GM19397 (cell line): ENCODE measurements at regions not wholly inside any gene's neighbourhood (a gene's known extent, or its start where the extent isn't known, plus 50 kb on each side); places are given as distances from the start of the nearest gene placed in this dataset.
"Not testable (repeated sequence)": the region's sequence is repeated elsewhere in the genome, so short reads cannot be mapped to it uniquely, and the experiment has no call there.

Source experiments
- ATAC-seq: cut with Tn5 transposase; IDR thresholded peaks from one replicate; pipeline ENCODE4 v1.9.1; 2021; ENCODE audit warnings: mild to moderate bottlenecking, moderate library complexity; ENCODE audit not compliant: unreplicated experiment

DNA sequence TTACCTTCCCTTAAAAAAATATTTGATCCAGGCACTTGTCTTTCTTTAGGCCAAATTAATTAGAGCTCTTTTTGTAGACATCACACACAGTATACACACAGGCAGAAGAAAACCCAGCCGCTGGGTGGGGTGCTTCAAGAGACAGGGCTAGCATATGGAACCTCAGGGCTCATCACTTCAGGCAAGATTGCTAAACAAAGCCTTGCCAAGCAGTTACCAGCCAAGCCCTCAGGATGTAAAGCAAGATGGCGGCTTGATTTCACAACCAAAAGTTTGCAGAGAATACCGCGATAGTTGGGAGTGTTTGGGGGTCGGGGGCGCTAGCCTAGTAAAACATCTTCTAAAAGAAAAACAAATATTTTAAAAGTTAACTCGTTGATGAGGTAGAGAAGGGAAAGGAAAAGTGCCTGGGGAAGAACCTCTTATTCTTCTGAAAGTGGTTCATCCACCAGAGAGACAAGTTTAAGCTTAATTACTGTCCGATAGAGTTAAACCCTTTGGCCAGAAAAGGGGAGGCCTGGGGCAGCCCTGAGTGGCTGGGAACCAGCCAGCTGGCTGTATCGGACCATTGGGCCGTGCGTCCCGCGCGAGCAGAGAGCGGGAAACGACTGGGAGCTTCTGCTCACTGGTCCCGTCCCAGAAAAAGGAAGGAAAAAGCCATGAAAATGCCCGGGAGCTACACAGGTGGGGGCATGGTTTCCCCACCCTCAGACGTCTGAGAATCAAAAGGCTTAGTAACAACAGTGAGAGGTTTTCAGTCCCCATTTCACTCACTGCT lies 254.9 kb upstream of the PCDH20 start:
- no peak for ATAC-seq

DNA sequence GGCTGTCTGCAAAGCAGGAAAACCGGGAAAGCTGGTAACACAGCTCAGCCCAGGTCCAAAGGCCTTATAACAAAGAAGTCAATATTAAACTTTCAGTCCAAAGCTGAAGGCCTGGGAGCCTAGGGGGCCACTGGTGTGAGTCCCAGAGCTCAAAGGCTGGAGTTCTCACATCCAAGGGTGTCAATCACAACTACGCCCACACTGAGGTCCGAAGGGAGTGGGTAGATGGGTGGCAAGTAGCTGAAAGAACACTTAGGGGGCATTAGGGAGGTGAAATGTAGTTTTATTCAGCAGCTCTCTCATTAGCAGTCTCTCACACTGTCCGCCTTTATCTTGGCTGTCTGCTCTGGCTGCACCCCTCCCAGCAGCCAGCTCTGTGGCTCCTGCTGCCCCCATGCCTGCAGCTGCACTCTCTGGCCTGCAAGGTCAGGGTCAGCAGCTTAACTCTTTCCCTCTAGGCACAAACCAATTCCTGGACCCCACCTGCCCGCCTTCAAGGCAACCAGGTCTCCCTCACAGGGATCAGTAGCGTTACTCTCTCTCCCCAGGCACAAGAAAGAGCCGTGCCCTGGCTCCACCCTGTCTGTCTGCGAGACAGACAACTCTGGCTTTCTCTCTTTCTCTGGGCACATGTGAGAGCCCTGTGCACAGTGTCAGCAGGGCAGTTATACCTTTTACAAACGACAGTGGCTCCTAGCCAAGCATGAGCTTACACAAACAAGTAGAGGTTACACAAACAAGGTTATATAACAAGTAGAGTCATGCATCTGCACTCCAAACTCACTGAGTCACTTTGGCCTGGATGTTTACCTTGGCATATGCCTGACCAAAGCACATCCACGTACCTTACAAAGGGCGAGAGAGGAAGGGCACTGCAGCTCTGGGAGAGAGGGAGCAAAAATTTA lies 249.4 kb upstream of the PCDH20 start:
- no peak for ATAC-seq

DNA sequence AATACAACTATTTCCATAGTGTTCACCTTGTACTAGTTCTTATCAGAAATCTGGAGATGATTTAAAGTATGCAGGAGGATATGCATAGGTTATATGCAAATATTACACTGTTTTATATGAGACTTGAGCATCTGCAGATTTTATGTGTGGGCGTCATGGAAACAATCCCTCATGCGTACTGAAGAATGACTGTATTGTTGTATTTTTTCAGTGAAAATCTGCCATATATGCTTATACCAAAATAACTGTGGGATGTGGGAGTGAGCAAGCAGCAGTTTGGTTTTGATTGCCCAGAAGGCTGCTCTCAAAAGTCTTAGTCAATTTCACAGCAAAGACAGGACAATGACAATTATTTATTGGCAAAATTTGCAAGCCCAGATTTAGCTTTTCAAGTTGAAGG lies 238.8 kb upstream of the PCDH20 start:
- no peak for ATAC-seq

DNA sequence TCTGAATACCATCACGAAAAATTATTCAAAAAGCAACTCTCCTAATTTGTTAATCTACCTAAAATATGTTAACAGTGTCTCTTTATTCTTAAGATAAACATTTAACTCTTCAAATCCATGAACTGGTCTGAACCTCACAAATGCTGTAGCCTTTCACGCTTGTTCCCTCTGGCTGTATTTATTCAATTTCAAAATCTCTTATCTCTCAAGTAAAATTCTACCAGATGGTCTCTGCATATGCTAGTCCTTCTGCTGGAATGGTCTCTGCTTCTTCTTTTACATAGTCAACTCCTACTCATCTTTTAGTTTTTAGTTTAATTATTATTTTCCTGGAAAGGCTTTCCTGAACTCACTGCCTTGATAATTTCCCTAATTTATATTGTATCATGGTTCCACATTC lies 232.9 kb upstream of the PCDH20 start:
- no peak for ATAC-seq

DNA sequence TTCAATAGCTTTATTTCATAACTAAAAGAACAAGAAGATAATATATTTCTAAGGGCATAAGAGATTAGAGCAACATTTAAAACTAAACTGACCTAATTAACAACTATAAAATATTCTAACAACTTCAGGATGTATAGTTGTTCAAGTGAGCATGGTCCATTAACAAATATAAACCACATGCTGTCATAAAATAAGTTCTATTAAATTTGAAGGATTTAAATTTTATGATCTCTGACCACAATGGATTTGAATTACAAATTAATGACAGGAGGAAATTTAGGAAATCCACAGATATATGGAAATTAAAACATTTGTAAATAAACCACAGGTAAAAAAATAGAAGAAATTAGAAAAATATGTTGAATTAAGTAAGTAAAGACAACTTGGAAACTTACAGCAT lies 196.5 kb upstream of the PCDH20 start:
- no peak for ATAC-seq

DNA sequence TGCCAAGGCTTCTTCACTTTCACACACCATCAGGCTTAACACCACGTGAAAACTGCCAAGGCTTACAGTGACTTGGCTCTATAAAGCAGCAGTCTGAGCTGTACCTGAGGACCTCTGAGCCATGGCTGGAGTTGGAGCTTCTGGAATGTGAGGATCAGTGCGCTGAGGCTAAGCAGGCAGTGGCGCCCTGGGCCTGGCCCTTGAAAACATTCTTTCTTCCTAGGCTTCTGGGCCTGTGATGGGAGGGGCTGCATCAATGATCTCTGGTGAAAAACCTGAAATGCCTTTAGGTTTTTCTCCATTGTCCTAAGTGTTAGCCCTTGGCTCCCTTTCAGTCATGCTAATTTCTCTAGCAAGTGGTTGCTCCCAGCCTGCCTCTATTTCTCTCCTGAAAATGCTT lies 192.5 kb upstream of the PCDH20 start:
- ATAC-seq = no peak

DNA sequence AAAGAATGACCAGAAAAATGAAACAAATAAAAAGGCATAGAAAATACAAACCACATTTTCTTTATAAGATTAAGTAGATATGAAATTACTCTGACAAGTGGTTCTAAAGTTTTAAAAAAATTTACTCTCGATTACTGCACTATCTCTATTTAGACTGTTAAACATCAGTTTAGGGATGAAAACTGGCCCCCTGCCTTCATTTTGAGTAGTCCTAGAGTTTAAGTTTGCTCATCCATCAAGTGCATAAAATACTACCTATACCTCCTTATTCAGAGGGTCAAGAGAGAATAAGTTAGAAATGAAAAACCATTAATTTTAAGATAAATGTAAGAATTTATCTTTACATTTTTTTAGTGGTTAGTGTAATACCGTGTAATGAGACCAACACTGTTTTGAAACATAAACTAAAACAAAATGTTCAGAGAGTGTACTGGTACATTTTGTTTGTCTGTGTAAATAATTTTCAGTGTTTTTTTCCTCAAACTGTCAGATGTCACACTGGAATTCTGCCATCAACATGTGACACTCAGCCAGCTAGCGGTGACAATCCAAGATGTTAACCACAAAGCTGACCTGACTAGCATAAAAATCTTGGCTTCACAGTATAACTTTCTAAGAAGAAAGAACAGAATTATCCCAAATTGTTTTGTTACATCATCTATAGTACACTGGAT lies 184.8 kb upstream of the PCDH20 start:
- no peak for ATAC-seq

DNA sequence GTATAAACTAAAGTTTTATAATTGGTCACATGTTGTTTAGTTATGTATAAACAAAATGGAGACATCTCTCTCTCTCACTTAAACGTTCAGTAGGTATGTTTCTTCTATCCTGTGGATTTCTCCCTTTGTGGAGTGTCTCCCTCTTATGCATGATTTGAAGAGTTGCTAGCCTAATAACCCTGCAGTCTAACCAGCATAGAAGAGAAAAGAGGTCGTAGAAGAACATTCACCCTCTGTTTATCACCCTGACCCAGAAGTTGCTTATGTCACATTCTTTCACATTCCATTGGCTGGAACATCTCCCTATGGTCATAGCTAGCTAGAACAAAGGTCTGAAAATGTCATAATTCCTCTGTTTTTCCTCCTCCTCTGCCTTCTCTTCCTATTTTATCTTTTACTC lies 176.8 kb upstream of the PCDH20 start:
- no peak for ATAC-seq

DNA sequence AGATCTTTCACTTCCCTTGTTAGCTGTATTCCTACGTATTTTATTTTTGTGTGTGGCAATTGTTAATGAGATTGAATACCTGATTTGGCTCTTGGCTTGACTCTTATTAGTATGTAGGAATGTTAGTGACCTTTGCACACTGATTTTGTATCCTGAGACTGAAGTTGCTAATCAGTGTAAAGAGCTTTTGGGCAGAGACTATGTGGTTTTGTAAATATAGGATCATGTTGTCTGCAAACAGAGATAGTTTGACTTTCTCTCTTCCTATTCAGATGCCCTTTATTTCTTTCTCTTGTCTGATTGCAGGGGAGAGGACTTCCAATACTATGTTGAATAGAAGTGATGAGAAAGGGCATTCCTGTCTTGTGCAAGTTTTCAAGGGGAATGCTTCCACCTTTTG lies 160.3 kb upstream of the PCDH20 start:
- no peak for ATAC-seq

DNA sequence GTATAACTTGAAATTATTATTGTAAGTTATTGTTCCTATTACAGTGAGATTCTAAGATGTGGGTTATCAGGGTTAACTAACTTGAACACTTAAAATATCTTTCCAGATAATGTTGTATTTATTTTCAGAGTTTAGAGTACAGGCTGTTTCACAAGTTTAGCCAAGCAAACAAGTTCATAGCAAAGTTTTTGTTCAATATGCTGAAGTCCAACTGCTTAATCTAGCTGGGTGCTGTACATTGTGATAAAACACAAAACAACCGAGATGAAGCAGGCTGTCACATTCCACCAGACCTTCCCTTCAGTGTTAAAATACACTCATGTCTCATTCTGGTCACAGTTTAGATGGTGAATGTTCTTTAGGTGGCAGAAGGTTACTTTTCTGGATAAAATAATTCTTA lies 148.0 kb upstream of the PCDH20 start:
- no peak for ATAC-seq

DNA sequence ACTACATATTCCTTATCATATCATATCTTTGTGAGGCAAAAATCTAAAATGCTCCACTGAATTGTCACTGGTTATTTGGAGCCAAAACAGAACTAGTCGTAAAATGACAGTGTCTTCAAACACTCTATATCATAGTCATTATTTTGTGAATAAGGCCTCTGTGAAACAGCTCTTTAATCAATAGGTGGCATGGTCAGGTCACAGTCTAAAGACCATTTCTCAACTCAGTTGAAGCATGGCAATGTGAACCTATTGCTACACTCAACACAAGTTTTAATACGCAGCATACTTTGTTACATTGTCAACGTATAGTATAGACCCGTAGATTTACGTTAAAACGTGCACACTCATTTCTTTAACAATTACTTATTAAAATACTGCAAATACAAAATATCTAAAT lies 131.3 kb upstream of the PCDH20 start:
- ATAC-seq = no peak

DNA sequence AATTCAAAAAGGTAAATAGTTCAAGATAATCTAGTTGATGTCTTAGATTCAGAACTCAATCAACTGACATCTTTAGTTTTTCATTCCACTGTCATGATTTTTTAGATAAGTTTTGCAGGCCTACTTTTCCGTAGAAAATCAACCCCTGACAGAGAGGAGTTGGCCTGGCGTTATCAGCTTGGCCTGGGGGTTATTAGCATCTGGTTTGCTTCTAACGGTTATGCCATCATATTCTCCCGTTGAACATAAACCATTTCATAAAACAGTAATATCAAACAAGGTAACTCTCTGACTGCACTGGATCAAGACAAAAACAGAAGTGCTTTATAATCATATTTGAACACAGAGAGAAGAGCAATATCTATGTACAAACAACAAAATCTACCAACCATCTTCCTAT lies 130.8 kb upstream of the PCDH20 start:
- ATAC-seq = no peak

DNA sequence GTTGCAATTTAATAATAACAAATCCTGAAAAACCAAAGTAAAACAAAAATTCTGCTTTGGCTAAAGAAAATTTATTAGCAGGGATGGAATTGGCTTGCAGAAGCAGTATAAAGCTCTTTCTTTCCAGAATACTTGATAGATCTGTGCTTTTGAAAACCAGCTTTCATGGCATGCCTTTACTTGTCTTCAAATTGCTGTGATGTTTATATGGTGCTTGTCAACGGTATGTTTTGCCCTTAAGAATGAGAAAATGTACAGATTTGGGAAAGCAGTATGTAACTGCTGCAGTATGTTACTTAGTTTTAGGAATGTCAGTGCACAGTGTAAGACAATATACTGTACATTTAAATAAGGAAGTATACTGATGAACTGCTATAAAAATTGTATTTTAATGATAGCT lies 120.8 kb upstream of the PCDH20 start:
- ATAC-seq = no peak

DNA sequence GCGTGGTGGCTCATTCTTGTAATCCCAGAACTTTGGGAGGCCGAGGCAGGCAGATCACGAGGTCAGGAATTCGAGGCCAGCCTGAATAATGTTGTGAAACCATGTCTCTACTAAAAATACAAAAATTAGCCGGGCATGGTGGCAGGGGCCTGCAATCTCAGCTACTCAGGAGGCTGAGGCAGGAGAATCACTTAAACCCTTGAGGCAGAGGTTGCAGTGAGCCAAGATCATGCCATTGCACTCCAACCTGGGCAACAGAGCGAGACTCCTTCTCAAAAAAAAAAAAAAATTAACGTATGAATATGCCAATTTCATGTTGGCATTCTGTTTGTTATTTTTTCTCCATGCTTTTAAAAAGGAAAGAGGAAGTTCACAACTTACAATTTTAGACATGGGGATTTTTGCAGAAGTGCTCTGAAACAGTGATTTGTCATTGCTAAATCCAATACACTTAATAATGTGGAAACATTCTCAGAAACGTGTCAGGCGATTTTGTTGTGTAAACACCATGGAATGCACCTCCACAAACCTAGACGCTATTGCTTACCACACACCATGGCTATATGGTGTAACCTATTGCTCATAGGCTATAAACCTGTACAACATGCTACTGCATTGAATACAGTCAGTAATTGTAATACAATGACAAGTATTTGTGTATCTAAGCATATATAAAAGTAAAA lies 115.9 kb upstream of the PCDH20 start:
- no peak for ATAC-seq

DNA sequence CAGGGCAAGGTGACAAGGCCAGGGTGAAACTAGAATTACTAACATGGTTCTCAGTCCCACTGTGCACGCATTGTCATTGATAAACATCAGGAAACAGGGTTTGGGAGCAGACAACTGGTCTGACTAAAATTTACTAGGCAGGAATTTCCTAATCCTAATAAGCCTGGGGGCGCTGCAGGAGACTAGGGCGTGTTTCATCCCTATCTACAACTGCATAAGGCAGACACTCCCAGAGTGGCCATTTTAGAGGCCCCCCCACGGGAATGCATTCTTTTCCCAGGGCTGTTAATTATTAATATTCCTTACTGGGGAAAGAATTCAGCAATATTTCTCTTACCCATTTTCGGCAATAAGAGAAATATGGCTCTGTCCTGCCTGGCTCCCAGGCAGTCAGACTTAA lies 103.6 kb upstream of the PCDH20 start:
- ATAC-seq = not testable (repeated sequence)

DNA sequence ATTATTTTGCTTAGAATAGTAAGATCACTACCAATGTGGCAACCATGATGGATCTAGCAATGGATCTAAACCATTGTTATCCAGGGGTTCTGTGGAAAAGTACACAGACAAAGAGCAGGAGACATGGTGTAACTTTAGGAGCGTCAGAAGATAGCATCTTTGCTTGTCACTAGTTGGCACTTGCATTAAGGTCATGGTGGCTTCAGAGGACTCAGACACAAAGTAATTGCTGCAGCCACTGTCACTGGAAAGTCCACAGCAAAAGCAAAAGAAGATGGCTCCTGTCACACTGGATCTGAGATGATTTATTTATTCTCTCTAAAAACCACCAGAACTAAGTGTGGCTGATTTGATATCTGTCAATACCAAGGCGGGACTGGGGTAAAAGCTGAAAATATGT lies 93.3 kb upstream of the PCDH20 start:
- ATAC-seq = no peak

DNA sequence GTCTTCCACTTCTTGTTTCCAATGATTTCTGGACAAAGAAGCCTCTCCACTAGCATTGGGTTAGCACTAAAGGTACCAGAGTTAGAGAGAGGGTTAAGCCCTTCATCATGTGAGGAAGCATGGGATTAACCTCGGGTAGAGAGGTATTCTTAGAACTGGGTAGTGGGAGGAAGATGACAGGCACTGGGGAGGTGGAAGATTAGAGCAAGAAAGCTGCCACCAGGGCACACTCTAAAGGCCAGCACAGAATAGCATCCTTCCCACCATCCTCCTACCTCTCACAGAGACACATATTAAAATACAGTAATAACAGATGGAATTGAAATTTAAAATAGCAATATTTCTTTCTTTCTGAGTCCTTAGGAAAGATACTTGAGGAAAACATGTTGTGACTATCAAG lies 84.5 kb upstream of the PCDH20 start:
- ATAC-seq = no peak

DNA sequence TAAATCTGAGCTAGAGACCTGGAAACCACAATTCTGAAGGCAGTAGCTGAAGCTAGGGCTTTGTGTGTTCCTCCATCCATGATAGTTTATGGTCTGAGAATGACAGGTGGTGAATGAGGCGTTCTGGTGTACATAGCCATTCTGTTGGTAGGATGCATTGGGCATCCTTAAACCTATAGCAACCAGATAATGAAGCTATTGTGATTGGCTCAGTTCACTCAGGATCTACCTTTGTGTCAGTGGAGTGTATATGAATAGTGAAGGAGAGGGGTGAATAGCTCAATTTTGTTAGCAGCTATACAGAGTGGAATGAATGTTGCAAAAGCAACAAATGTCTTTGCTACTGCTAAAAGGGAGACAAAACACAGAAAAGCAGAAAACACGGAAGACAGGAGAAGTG lies 80.0 kb upstream of the PCDH20 start:
- no peak for ATAC-seq

DNA sequence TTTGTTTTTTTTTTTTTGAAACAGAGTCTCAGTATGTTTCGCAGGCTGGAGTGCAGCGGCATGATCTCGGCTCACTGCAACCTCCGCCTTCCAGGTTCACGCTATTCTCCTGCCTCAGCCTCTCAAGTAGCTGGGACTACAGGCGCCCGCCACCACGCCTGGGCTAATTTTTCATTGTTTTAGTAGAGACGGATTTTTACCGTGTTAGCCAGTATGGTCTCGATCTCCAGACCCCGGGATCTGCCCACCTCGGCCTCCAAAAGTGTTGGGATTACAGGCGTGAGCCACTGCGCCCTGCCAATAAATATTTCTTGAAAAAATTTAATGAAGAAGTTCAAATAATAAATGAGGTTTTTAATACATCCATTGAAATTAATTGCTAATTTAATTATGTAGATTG lies 77.9 kb upstream of the PCDH20 start:
- ATAC-seq = not testable (repeated sequence)

DNA sequence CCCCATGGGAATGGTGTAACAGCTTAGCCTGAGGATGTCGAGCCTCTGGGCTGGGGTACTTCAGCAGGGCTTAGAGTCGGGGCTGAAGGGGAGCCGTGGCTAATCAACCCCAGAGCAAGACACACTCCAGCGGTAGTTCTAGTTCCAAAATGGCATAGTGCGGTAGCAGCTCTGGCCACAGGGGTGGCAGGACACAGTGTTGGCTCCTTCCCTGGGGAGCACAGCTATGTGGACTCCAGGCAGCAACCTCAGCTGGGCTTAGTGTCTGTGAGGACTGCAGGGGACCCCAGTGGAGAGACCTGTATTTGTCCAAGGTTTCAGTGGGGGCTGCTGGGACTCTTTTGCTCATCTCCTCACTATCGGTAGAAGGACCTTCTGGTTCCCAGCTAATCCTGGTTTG lies 70.8 kb upstream of the PCDH20 start:
- no peak for ATAC-seq

DNA sequence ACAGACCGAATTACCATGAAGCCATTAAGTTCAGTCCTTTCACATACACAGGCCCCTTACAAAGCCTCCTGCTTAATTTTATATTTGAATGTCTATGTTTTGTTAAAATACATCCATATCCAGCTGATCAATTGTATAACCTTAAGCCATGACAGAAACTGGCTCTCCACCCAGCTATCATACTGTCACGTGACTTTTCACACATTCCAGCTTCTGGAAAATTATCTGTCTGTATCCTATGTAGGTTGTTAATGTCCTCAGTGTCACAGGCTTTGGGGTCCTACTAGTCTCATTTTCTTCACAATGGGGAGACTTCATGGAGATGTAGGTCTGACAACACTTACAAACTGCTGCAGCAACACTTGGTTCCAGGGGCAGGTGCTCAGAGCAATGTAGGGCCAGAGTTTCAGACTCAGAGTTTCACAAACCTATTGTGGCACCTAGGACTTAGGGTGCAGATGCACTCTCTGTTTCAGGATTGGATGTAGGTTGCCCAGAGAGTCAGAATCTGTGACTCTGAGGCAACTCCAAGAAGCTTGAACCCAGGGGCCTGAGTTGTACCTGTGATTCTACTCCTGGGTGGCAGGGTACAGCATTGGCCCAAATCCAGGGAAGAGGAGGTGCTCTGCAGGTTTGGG lies 69.6 kb upstream of the PCDH20 start:
- no peak for ATAC-seq
